Endothelial cell (in vitro differentiated cells): ENCODE measurements at regions not wholly inside any gene's neighbourhood (a gene's known extent, or its start where the extent isn't known, plus 50 kb on each side); places are given as distances from the start of the nearest gene placed in this dataset.

Experiments used
- DNase-seq: peaks from one replicate; pipeline ENCODE4 v3.0.0; 2021; ENCODE audit warnings: low spot score
- H3K27ac Mint-ChIP-seq: one replicate; pipeline ENCODE4 v1.8.0; 2021; ENCODE audit warnings: mixed read lengths, inconsistent platforms; ENCODE audit not compliant: unreplicated experiment
- H3K27me3 Mint-ChIP-seq: one replicate; pipeline ENCODE4 v1.8.0; 2021; ENCODE audit warnings: mild to moderate bottlenecking, moderate library complexity, mixed read lengths, inconsistent platforms; ENCODE audit not compliant: unreplicated experiment
- H3K36me3 Mint-ChIP-seq: one replicate; pipeline ENCODE4 v1.8.0; 2021; ENCODE audit warnings: mild to moderate bottlenecking, low read depth, mixed read lengths, inconsistent platforms; ENCODE audit not compliant: unreplicated experiment
- H3K4me1 Mint-ChIP-seq: one replicate; pipeline ENCODE4 v1.8.0; 2021; ENCODE audit warnings: mild to moderate bottlenecking, mixed read lengths, inconsistent platforms; ENCODE audit not compliant: unreplicated experiment
- H3K4me3 Mint-ChIP-seq: one replicate; pipeline ENCODE4 v1.8.0; 2021; ENCODE audit warnings: mild to moderate bottlenecking, mixed read lengths, inconsistent platforms; ENCODE audit not compliant: unreplicated experiment
- H3K9me3 Mint-ChIP-seq: one replicate; pipeline ENCODE4 v1.8.0; 2021; ENCODE audit warnings: mixed read lengths, inconsistent platforms; ENCODE audit not compliant: unreplicated experiment
- CTCF ChIP-seq: fragments of 200-600 bp; sonication (generic); IDR thresholded peaks from one replicate; pipeline ENCODE4 v1.5.0; 2021; ENCODE audit warnings: antibody characterized with exemption; ENCODE audit not compliant: unreplicated experiment

GRCh38 chr7:16027396-16027795 is 340.9 kb upstream of the MEOX2 start:
- H3K4me1 Mint-ChIP-seq, result peaks cover 15% of the 10 kb centered on the region
- TF ChIP-seq CTCF, result no peak
- DNase-seq, result no peak
- no peaks in the 10 kb centered on the region for H3K9me3 Mint-ChIP-seq
- H3K4me3 Mint-ChIP-seq, result no peak overlapping the region
- no peak overlapping the region for H3K27ac Mint-ChIP-seq
- no peaks in the 10 kb centered on the region for H3K36me3 Mint-ChIP-seq
- no peaks in the 10 kb centered on the region for H3K27me3 Mint-ChIP-seq

- TF ChIP-seq CTCF, result no peak
- H3K36me3 Mint-ChIP-seq, result no peaks in the 10 kb centered on the region
- DNase-seq, result no peak
- no peak overlapping the region for H3K4me3 Mint-ChIP-seq
- H3K4me1 Mint-ChIP-seq, result peaks cover 19% of the 10 kb centered on the region
- no peak overlapping the region for H3K27ac Mint-ChIP-seq
- no peaks in the 10 kb centered on the region for H3K27me3 Mint-ChIP-seq
- no peaks in the 10 kb centered on the region for H3K9me3 Mint-ChIP-seq
These were observed 340.0 kb upstream of the MEOX2 start for GRCh38 chr7:16026253-16027020.

GRCh38 chr7:16025696-16026095 is 339.2 kb upstream of the MEOX2 start:
- Mint-ChIP-seq H3K27ac (no peak overlapping the region), H3K9me3 (no peaks in the 10 kb centered on the region), H3K4me3 (no peak overlapping the region), H3K4me1 (peaks cover 19% of the 10 kb centered on the region), H3K27me3 (no peaks in the 10 kb centered on the region), H3K36me3 (no peaks in the 10 kb centered on the region)
- TF ChIP-seq CTCF, result no peak
- DNase-seq, result no peak

- Mint-ChIP-seq H3K4me3 (no peak overlapping the region), H3K4me1 (peaks cover 19% of the 10 kb centered on the region), H3K27me3 (no peaks in the 10 kb centered on the region), H3K27ac (no peak overlapping the region), H3K36me3 (no peaks in the 10 kb centered on the region), H3K9me3 (no peaks in the 10 kb centered on the region)
- no peak for TF ChIP-seq CTCF
- no peak for DNase-seq
These were observed 337.0 kb upstream of the MEOX2 start for GRCh38 chr7:16023503-16023902.

GRCh38 chr7:16023046-16023445 is 336.6 kb upstream of the MEOX2 start:
- TF ChIP-seq CTCF, result no peak

More at GRCh38 chr7:16023046-16023445, 336.6 kb upstream of the MEOX2 start:
- Mint-ChIP-seq H3K27me3 (no peaks in the 10 kb centered on the region), H3K9me3 (no peaks in the 10 kb centered on the region), H3K4me1 (peaks cover 19% of the 10 kb centered on the region), H3K4me3 (no peak overlapping the region), H3K27ac (no peak overlapping the region), H3K36me3 (no peaks in the 10 kb centered on the region)
- DNase-seq, result no peak
